Prostate gland (tissue), 2 donors: ENCODE measurements at regions not wholly inside any gene's neighbourhood (a gene's known extent, or its start where the extent isn't known, plus 50 kb on each side); places are given as distances from the start of the nearest gene placed in this dataset.

ENCODE experiments used
- DNase-seq: peaks from one replicate; pipeline ENCODE4 v3.0.0-alpha.2; 2019; ENCODE audit warnings: low spot score
- H3K27ac ChIP-seq, 2 donors: fragments of 200-600 bp; sonication (generic); 2 replicates each; pipeline ENCODE4 v1.5.1; 2017 to 2019
- H3K27me3 ChIP-seq: fragments of 200-600 bp; sonication (generic); replicated peaks from 2 replicates; pipeline ENCODE4 v1.5.1; 2019; ENCODE audit not compliant: insufficient read depth
- H3K36me3 ChIP-seq, 2 donors: fragments of 200-600 bp; sonication (generic); 1 replicate in 1 of 2; 2 replicates in 1 of 2; pipeline versions ENCODE4 v1.5.1 to v1.8.1; 2017 to 2019
- H3K4me1 ChIP-seq: fragments of 200-600 bp; sonication (generic); replicated peaks from 2 replicates; pipeline ENCODE4 v1.5.1; 2019
- H3K4me3 ChIP-seq, 2 donors: fragments of 200-600 bp; sonication (generic); 2 replicates each; pipeline ENCODE4 v1.5.1; 2017 to 2019
- H3K9me3 ChIP-seq: fragments of 200-600 bp; sonication (generic); 2 replicates; pipeline ENCODE4 v1.5.1; 2017
- POLR2A ChIP-seq: fragments of 450-650 bp; IDR thresholded peaks from one replicate; pipeline ENCODE4 v1.6.1; 2016; ENCODE audit warnings: antibody characterized with exemption, mild to moderate bottlenecking
- POLR2AphosphoS5 ChIP-seq: sonication (generic); formaldehyde crosslinking; IDR thresholded peaks from one replicate; pipeline ENCODE4 v1.6.1; 2017; ENCODE audit warnings: antibody characterized with exemption
- WGBS: methylation state at CpG from one replicate; pipeline ENCODE4 v1.1.5; 2018; 5-methylcytosine and 5-hydroxymethylcytosine counted together
- intact Hi-C: fragments of 100-400 bp; cut with DNase I; formaldehyde crosslinking; loops from one replicate; pipeline ENCODE4 v1.14.2; 2022
- TF ChIP-seq, protein P1 (sequence below), 4 experiments: fragments of 200-600 bp in 2 of 4; fragments of 450-650 bp in 2 of 4; sonication (generic) in 2 of 4; IDR thresholded peaks; 1 replicate in 3 of 4; 2 replicates in 1 of 4; pipeline ENCODE4 v1.5.1; 2016 to 2019; ENCODE audit warnings: antibody characterized with exemption in 4 of 4, mild to moderate bottlenecking in 2 of 4, moderate library complexity in 2 of 4

DNA sequence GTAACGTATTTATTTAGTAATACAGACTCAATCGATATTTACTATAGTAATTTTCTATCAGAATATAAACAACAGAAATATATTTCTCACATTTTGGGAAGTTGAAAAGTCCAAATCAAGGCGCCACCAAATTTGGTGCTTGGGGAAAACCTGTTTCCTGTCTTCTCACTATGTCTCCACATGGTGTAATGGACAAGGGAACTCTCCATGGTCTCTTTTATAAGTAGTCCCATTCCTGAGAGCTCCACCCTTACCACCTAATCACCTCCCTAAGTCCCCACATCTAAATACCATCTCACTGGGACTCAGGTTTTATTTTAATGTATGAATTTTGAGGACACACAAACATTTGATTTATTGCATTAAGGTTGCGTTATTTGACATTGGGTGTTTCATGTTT is 848.0 kb downstream of the LTN1 start:
- H3K27me3 ChIP-seq = no peaks in the 10 kb centered on the region
- 96% methylated on average over 4 of the region's 4 CpGs for WGBS
- no peak for TF ChIP-seq POLR2AphosphoS5
- TF ChIP-seq, protein P1, sequence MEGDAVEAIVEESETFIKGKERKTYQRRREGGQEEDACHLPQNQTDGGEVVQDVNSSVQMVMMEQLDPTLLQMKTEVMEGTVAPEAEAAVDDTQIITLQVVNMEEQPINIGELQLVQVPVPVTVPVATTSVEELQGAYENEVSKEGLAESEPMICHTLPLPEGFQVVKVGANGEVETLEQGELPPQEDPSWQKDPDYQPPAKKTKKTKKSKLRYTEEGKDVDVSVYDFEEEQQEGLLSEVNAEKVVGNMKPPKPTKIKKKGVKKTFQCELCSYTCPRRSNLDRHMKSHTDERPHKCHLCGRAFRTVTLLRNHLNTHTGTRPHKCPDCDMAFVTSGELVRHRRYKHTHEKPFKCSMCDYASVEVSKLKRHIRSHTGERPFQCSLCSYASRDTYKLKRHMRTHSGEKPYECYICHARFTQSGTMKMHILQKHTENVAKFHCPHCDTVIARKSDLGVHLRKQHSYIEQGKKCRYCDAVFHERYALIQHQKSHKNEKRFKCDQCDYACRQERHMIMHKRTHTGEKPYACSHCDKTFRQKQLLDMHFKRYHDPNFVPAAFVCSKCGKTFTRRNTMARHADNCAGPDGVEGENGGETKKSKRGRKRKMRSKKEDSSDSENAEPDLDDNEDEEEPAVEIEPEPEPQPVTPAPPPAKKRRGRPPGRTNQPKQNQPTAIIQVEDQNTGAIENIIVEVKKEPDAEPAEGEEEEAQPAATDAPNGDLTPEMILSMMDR (IDR thresholded peaks at IDR 0.05) = no peak
- no peak for TF ChIP-seq POLR2A
- no peaks in the 10 kb centered on the region for H3K4me1 ChIP-seq
- intact Hi-C loops = no loop called here
- H3K36me3 ChIP-seq = no peaks in the 10 kb centered on the region
- no peak overlapping the region for H3K4me3 ChIP-seq
- H3K27ac ChIP-seq = no peak overlapping the region
- DNase-seq = no peak
- no peaks in the 10 kb centered on the region for H3K9me3 ChIP-seq

DNA sequence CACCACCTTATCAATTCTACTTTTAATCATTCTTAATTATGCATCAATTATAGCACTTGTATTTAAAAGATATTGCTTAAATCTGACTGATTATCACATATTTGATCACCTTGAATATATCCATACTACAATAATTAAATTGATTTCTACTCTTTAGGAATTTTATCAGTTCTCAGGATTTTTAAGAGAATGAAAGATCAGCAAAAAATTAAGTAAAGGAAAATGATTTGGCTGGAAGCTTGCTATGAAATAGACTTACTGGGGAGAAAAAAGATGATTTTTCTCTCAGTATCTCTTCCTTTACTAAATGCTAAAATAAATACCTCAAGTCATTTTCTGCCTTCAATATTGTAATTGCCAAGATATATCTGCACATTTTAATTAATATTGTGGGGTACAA is 848.6 kb downstream of the LTN1 start:
- Histone ChIP-seq H3K36me3 (no peaks in the 10 kb centered on the region), H3K4me1 (no peaks in the 10 kb centered on the region), H3K4me3 (no peak overlapping the region), H3K27me3 (no peaks in the 10 kb centered on the region), H3K9me3 (no peaks in the 10 kb centered on the region), H3K27ac (no peak overlapping the region)
- TF ChIP-seq POLR2AphosphoS5 (no peak), POLR2A (no peak)
- TF ChIP-seq, protein P1 (IDR thresholded peaks at IDR 0.05) = no peak
- intact Hi-C loops = no loop called here
- no peak for DNase-seq

DNA sequence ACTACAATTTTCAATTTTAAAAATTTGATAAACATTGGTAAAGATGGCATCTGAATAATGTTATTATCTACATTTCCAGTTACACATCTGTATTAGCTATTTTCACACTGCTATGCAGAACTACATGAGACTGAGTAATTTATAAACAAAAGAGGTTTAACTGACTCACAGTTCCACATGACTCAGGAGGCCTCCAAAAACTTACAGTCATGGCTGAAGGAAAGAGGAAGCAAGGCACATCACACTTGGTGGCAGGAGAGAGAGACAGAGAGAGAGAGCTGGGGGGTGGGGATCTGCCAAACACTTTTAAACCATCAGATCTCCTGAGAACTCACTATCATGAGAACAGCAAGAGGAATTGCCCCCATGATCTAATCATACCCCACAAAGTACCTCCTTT is 850.0 kb downstream of the LTN1 start:
- Histone ChIP-seq H3K4me1 (no peaks in the 10 kb centered on the region), H3K27me3 (no peaks in the 10 kb centered on the region), H3K9me3 (no peaks in the 10 kb centered on the region), H3K4me3 (no peak overlapping the region), H3K36me3 (no peaks in the 10 kb centered on the region), H3K27ac (no peak overlapping the region)
- no peak for DNase-seq
- TF ChIP-seq, protein P1 (IDR thresholded peaks at IDR 0.05) = no peak
- no peak for TF ChIP-seq POLR2AphosphoS5
- TF ChIP-seq POLR2A = no peak
- intact Hi-C loops = no loop called here

DNA sequence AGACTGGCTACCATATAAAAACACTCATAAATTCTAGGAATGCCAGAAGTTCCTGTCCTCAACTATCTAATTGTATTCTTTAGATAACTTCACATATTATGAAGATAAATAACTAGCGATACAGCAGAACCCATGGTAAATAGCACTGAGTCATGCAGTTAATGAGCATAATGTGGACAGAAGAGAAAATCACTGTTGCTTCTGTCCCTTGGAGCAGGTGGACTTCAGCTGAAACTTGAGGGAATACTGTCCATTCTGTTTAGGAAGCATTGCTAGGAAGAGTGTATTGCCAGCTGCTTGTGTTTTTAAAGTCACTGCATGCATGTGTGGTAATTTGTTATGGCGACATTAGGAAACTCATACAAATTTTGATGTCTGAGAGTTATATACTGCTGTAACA is 854.4 kb downstream of the LTN1 start:
- H3K4me1 ChIP-seq = no peaks in the 10 kb centered on the region
- TF ChIP-seq POLR2A = no peak
- no peak for TF ChIP-seq POLR2AphosphoS5
- TF ChIP-seq, protein P1 (IDR thresholded peaks at IDR 0.05) = no peak
- H3K27me3 ChIP-seq = no peaks in the 10 kb centered on the region
- no peaks in the 10 kb centered on the region for H3K9me3 ChIP-seq
- no peak overlapping the region for H3K4me3 ChIP-seq
- no peaks in the 10 kb centered on the region for H3K36me3 ChIP-seq
- intact Hi-C loops = no loop called here
- no peak overlapping the region for H3K27ac ChIP-seq
- WGBS = 59% methylated on average over 2 of the region's 2 CpGs
- DNase-seq = no peak

DNA sequence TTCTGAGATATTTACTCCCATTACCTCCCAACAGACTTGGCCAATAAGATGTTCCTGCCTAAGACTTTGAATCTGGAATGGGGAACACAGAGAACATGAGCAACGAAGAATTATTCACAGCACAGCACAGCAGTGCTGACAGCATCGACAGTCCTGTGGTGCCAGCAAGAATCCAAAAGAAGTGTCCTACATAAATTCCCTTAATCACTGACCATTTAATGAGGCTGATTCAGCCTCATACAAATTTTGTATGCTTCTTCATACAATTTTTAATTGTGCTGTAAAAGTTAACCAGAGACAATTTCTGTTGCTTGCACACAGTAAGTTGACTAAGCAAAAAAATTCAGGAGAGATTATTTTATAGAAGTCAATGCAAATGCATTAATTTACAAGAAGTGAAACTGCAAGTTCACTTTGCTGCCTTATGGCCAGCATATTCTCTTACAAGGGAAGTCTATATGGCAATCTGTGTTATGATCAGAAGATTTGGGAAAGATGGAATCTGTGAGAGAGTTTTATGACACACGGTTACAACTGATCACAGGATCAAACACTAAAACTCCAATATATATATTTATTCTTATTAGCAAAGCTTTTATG is 855.9 kb downstream of the LTN1 start:
- no peak for DNase-seq
- Histone ChIP-seq H3K4me3 (no peak overlapping the region), H3K36me3 (no peaks in the 10 kb centered on the region), H3K9me3 (no peaks in the 10 kb centered on the region), H3K27ac (no peak overlapping the region), H3K27me3 (no peaks in the 10 kb centered on the region), H3K4me1 (no peaks in the 10 kb centered on the region)
- 8% methylated on average over 3 of the region's 3 CpGs for WGBS
- intact Hi-C loops = no loop called here
- TF ChIP-seq, protein P1 (IDR thresholded peaks at IDR 0.05) = no peak
- no peak for TF ChIP-seq POLR2A
- TF ChIP-seq POLR2AphosphoS5 = peak; percentile 60
